RWPE2 (cell line): ENCODE measurements at regions not wholly inside any gene's neighbourhood (a gene's known extent, or its start where the extent isn't known, plus 50 kb on each side); places are given as distances from the start of the nearest gene placed in this dataset.

ENCODE experiments used
- ATAC-seq: fragments of 200-7000 bp; cut with Tn5 transposase; 3 replicates; pipeline ENCODE4 v1.9.1; 2021; ENCODE audit warnings: low read depth
- DNase-seq: peaks from one replicate; pipeline ENCODE4 v3.0.0-alpha.2; 2020; ENCODE audit warnings: low spot score
- H3K27ac ChIP-seq: fragments of 450-650 bp; 2 replicates; pipeline ENCODE4 v1.5.1; 2017; ENCODE audit warnings: mild to moderate bottlenecking; ENCODE audit not compliant: poor library complexity, severe bottlenecking
- H3K27me3 ChIP-seq: fragments of 250-450 bp; sonication (Bioruptor Pico); 2 replicates; pipeline ENCODE4 v1.5.1; 2021; ENCODE audit warnings: mild to moderate bottlenecking, moderate library complexity; ENCODE audit not compliant: insufficient read depth, poor library complexity, severe bottlenecking
- H3K36me3 ChIP-seq: fragments of 250-450 bp; sonication (Bioruptor Pico); 2 replicates; pipeline ENCODE4 v1.5.1; 2020; ENCODE audit warnings: low read depth, mild to moderate bottlenecking, moderate library complexity
- H3K4me1 ChIP-seq: fragments of 250-450 bp; sonication (Bioruptor Pico); 2 replicates; pipeline ENCODE4 v1.5.1; 2021; ENCODE audit warnings: mild to moderate bottlenecking, moderate library complexity; ENCODE audit not compliant: insufficient read depth, poor library complexity, severe bottlenecking
- H3K4me3 ChIP-seq: fragments of 250-450 bp; sonication (Bioruptor Pico); 2 replicates; pipeline ENCODE4 v1.5.1; 2021; ENCODE audit warnings: mild to moderate bottlenecking, moderate library complexity; ENCODE audit not compliant: severe bottlenecking
- H3K9me3 ChIP-seq: fragments of 250-450 bp; sonication (Bioruptor Pico); 2 replicates; pipeline ENCODE4 v1.5.1; 2021; ENCODE audit warnings: mild to moderate bottlenecking, moderate library complexity; ENCODE audit not compliant: severe bottlenecking
- TF ChIP-seq, protein P1 (sequence below): fragments of 450-650 bp; IDR thresholded peaks from one replicate; pipeline ENCODE4 v1.5.1; 2017; ENCODE audit warnings: mild to moderate bottlenecking, moderate library complexity; ENCODE audit not compliant: poor library complexity, severe bottlenecking

DNA sequence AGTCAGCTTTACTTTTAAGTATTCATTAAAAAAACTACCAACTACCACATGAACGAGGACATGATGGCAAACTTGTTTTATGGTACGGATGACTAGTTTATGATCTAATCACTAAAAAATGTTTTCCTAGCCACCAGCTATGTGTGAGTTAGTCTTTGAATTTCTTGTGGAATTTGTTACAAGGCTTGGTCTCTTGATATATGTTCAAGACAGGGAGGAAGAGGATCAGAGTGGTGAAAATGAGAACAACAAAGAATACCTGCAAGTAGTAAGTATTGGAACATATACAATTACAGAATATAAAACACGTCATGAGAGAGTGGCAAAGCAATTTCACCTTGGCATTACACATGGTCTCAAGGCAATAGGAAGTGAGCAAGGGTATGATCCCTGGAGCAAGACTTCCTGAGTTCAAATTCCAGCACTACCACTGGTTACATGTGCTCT is 548.6 kb upstream of the TLE4 start:
- no peak for DNase-seq
- no peaks in the 10 kb centered on the region for H3K9me3 ChIP-seq
- no peaks in the 10 kb centered on the region for H3K36me3 ChIP-seq
- ATAC-seq = peak; percentile 89
- TF ChIP-seq, protein P1, sequence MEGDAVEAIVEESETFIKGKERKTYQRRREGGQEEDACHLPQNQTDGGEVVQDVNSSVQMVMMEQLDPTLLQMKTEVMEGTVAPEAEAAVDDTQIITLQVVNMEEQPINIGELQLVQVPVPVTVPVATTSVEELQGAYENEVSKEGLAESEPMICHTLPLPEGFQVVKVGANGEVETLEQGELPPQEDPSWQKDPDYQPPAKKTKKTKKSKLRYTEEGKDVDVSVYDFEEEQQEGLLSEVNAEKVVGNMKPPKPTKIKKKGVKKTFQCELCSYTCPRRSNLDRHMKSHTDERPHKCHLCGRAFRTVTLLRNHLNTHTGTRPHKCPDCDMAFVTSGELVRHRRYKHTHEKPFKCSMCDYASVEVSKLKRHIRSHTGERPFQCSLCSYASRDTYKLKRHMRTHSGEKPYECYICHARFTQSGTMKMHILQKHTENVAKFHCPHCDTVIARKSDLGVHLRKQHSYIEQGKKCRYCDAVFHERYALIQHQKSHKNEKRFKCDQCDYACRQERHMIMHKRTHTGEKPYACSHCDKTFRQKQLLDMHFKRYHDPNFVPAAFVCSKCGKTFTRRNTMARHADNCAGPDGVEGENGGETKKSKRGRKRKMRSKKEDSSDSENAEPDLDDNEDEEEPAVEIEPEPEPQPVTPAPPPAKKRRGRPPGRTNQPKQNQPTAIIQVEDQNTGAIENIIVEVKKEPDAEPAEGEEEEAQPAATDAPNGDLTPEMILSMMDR = no peak
- H3K4me1 ChIP-seq = peaks cover 48% of the 10 kb centered on the region
- H3K27ac ChIP-seq = peak overlapping the region; percentile 97
- H3K27me3 ChIP-seq = no peaks in the 10 kb centered on the region
- no peak overlapping the region for H3K4me3 ChIP-seq

DNA sequence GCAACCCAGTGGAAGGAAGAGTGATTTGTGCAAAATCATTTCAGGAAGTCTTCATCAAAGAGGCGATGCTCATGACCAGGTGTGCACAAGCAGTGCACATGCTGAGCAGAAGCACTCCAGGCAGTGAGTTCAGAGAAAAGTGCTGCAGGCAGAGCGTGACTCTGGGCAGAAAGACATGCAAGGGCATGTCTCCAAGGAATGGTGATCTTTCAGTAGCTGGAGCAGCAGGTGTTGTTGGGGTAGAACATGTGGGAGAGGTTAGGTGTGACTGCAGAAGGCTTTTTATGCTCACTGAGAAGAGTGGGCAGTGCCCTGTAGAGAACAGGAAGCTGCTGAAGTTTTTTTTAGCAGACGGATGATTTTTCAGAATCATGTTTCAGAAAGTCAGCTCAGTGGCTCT is 545.4 kb upstream of the TLE4 start:
- H3K9me3 ChIP-seq = no peaks in the 10 kb centered on the region
- H3K4me3 ChIP-seq = no peak overlapping the region
- DNase-seq = peak; percentile 80
- H3K27ac ChIP-seq = peak overlapping the region; percentile 97
- H3K4me1 ChIP-seq = peaks cover 54% of the 10 kb centered on the region
- ATAC-seq = peak; percentile 75
- no peaks in the 10 kb centered on the region for H3K36me3 ChIP-seq
- no peaks in the 10 kb centered on the region for H3K27me3 ChIP-seq
- TF ChIP-seq, protein P1 = no peak

DNA sequence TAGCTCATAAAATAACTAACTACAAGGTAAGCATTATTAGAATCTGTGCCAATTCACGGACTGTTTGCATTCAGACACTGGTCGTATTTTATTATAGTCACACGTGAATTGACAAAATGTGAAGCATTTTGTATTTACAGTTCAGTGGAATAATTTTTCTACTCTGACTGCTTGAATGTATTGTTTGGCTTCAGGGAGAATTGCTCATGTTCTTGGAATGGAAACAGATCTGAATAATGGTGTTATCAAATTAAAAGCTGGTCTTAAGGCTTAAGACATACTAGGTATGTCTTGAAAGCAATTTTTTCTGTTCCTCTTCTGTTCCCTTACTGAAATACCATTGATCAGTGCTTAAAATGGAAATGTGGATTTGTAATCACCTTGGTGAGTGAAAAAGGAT is 543.7 kb upstream of the TLE4 start:
- ATAC-seq (peak; percentile 37), DNase-seq (no peak)
- Histone ChIP-seq H3K9me3 (no peaks in the 10 kb centered on the region), H3K27me3 (no peaks in the 10 kb centered on the region), H3K4me3 (no peak overlapping the region), H3K4me1 (peaks cover 50% of the 10 kb centered on the region), H3K27ac (peak overlapping the region; percentile 97), H3K36me3 (no peaks in the 10 kb centered on the region)
- TF ChIP-seq, protein P1 = no peak

DNA sequence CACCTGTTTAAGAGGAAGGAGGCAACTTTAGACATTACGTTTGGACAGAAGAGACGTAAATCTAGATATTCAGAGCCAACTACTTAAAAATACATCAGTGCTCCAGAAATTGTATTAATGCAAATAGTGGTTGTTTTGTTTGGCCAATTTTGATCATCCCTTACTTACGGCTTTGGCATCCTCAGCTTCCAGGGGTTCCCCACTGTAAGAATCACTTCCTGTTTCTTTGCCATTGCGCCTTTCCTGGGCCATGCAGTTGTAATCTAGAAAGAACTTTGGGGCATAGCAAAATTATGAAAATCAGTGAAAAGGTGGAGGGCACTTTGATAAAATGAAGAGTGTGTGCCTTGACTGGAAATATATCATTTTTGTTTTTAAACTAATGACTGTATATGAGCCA is 537.2 kb upstream of the TLE4 start:
- no peak for ATAC-seq
- DNase-seq = no peak
- H3K4me1 ChIP-seq = no peaks in the 10 kb centered on the region
- no peak overlapping the region for H3K27ac ChIP-seq
- H3K36me3 ChIP-seq = no peaks in the 10 kb centered on the region
- H3K9me3 ChIP-seq = no peaks in the 10 kb centered on the region
- no peak overlapping the region for H3K4me3 ChIP-seq
- TF ChIP-seq, protein P1 = no peak
- no peaks in the 10 kb centered on the region for H3K27me3 ChIP-seq

DNA sequence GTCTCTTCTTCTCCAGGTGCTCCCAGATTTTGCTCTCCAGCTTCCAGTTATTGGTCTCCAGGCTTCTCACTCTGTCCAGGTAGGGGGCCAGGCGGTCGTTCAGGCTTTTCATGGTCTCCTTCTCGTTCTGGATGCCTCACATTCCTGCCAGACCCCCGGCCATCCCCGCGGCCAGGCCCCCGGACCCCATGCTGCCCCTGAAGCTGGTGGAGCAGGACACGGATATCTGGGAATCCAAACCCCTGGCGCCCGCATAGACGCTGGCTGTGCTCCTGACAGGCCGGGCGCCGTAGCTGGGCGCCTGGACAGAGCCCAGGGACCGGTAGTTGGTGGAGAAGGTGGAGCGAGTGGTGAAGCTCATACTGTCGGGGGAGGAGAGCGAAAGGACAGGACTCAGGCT is 534.4 kb upstream of the TLE4 start:
- TF ChIP-seq, protein P1 = no peak

More for the DNA sequence above, 534.4 kb upstream of the TLE4 start:
- H3K27ac ChIP-seq = no peak overlapping the region
- H3K36me3 ChIP-seq = no peaks in the 10 kb centered on the region
- no peak overlapping the region for H3K4me3 ChIP-seq
- no peaks in the 10 kb centered on the region for H3K9me3 ChIP-seq
- ATAC-seq = no peak
- no peaks in the 10 kb centered on the region for H3K4me1 ChIP-seq
- no peak for DNase-seq
- no peaks in the 10 kb centered on the region for H3K27me3 ChIP-seq
